MCF 10A (cell line): ENCODE measurements at regions not wholly inside any gene's neighbourhood (a gene's known extent, or its start where the extent isn't known, plus 50 kb on each side); places are given as distances from the start of the nearest gene placed in this dataset.

Source experiments
- BruUV-seq: library from RNA; stranded (reverse); fragments of 400-500 nt; replicated peaks from 2 replicates; lab custom pipeline; 2021; lab: Mats Ljungman, UMichigan
- CTCF ChIA-PET: fragments of 300-600 bp; sonication (Branson Sonifier 250); formaldehyde crosslinking; extraction: SDS; loops from one replicate; lab custom pipeline; 2021; ENCODE audit warnings: antibody characterized with exemption, inconsistent platforms; lab: Yijun Ruan, JAX
- POLR2A ChIA-PET: fragments of 300-600, 350-650 bp; sonication (Branson Sonifier 250); formaldehyde crosslinking; extraction: SDS; loops from one replicate; lab custom pipeline; 2020; ENCODE audit warnings: antibody characterized with exemption, inconsistent platforms; lab: Yijun Ruan, JAX
- DNase-seq: peaks from one replicate; pipeline ENCODE4 v3.0.0-alpha.2; 2018; ENCODE audit not compliant: unreplicated experiment
- H3K27ac Mint-ChIP-seq: one replicate; pipeline ENCODE4 v1.8.0; 2022; ENCODE audit warnings: mild to moderate bottlenecking, low read depth, mixed read lengths; ENCODE audit not compliant: unreplicated experiment
- H3K27me3 Mint-ChIP-seq: one replicate; pipeline ENCODE4 v1.8.0; 2022; ENCODE audit warnings: mixed read lengths; ENCODE audit not compliant: insufficient read depth, unreplicated experiment
- H3K36me3 Mint-ChIP-seq: one replicate; pipeline ENCODE4 v1.8.0; 2022; ENCODE audit warnings: mild to moderate bottlenecking, moderate library complexity, mixed read lengths; ENCODE audit not compliant: insufficient read depth, unreplicated experiment
- H3K4me1 Mint-ChIP-seq: one replicate; pipeline ENCODE4 v1.8.0; 2022; ENCODE audit warnings: mixed read lengths; ENCODE audit not compliant: insufficient read depth, unreplicated experiment
- H3K4me3 Mint-ChIP-seq: one replicate; pipeline ENCODE4 v1.8.0; 2022; ENCODE audit warnings: mild to moderate bottlenecking, moderate library complexity, mixed read lengths; ENCODE audit not compliant: unreplicated experiment
- H3K9me3 Mint-ChIP-seq: one replicate; pipeline ENCODE4 v1.8.0; 2022; ENCODE audit warnings: mixed read lengths; ENCODE audit not compliant: unreplicated experiment
- intact Hi-C: fragments of 100-400 bp; cut with micrococcal nuclease; formaldehyde crosslinking; loops from 2 replicates; pipeline ENCODE4 v1.14.1; 2022
- TF ChIP-seq, protein P1 (sequence below): fragments of 200-600 bp; IDR thresholded peaks from one replicate; pipeline ENCODE4 v1.8.0; 2022; ENCODE audit warnings: antibody characterized with exemption, mild to moderate bottlenecking; ENCODE audit not compliant: unreplicated experiment

DNA sequence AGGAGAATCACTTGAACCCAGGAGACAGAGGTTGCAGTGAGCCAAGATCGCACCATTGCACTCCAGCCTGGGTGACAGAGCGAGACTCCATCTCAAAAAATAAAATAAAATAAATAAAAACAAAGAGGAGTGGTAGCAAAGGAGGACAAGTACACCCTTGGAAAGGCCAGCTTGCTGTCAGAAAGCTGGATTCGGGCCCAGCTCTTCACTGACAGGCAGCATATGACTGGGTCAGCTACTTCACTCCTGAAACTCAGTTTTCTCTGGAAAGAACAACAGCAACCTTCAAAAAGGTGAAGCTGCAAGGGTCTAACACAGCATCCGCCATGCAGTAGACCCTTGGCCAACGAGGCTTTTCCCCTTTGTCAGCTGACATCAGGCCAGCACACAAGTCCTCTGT lies 156.0 kb upstream of the TIAM1 start:
- Mint-ChIP-seq H3K27me3 (no peaks in the 10 kb centered on the region), H3K36me3 (no peaks in the 10 kb centered on the region), H3K4me1 (peaks cover 4% of the 10 kb centered on the region), H3K27ac (no peak overlapping the region), H3K9me3 (no peaks in the 10 kb centered on the region), H3K4me3 (no peak overlapping the region)
- DNase-seq: no peak
- intact Hi-C loops: no loop called here
- ChIA-PET CTCF (interaction anchor here (0.6 to 1.6 kb wide), 2 partner anchors 81 to 298 kb away, joined by 3 to 10 read pairs; no protein-coding TSS in a partner anchor), POLR2A (no interaction called here)
- BruUV-seq: no TSS peak
- TF ChIP-seq, protein P1, sequence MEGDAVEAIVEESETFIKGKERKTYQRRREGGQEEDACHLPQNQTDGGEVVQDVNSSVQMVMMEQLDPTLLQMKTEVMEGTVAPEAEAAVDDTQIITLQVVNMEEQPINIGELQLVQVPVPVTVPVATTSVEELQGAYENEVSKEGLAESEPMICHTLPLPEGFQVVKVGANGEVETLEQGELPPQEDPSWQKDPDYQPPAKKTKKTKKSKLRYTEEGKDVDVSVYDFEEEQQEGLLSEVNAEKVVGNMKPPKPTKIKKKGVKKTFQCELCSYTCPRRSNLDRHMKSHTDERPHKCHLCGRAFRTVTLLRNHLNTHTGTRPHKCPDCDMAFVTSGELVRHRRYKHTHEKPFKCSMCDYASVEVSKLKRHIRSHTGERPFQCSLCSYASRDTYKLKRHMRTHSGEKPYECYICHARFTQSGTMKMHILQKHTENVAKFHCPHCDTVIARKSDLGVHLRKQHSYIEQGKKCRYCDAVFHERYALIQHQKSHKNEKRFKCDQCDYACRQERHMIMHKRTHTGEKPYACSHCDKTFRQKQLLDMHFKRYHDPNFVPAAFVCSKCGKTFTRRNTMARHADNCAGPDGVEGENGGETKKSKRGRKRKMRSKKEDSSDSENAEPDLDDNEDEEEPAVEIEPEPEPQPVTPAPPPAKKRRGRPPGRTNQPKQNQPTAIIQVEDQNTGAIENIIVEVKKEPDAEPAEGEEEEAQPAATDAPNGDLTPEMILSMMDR: no peak

- Mint-ChIP-seq H3K27me3 (no peaks in the 10 kb centered on the region), H3K4me3 (no peak overlapping the region), H3K9me3 (no peaks in the 10 kb centered on the region), H3K4me1 (peaks cover 4% of the 10 kb centered on the region), H3K36me3 (no peaks in the 10 kb centered on the region), H3K27ac (no peak overlapping the region)
- intact Hi-C loops: no loop called here
- no TSS peak for BruUV-seq
- DNase-seq: no peak
- TF ChIP-seq, protein P1: no peak
- ChIA-PET POLR2A (no interaction called here), CTCF (interaction anchor here (0.9 kb wide), 1 partner anchor 56 kb away, joined by 4 read pairs; no protein-coding TSS in a partner anchor)
Measured at GRCh38 chr21:31498985-31499384, 154.9 kb upstream of the TIAM1 start.

DNA sequence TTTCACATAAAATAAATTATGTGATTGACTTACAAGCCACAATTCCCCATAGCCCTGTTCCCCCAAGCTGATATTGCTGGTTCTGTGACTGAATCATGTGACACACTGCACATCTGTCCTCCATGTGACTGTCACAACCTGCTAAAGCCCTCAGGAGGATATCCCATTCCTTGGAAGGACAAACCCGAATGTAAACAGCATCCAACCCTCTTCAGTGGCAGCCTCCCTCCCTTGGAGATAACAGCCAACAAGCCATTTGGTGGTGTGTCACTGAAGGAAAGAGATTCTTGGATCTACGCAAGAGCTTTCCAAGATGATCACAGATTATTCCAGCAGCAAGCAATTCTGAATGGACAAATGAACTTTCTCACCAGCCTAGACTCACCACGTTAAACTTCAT lies 153.9 kb upstream of the TIAM1 start:
- no peaks in the 10 kb centered on the region for H3K27me3 Mint-ChIP-seq
- H3K4me1 Mint-ChIP-seq: peaks cover 4% of the 10 kb centered on the region
- H3K9me3 Mint-ChIP-seq: no peaks in the 10 kb centered on the region
- BruUV-seq: no TSS peak
- ChIA-PET CTCF (interaction anchor here (0.5 to 0.7 kb wide), 2 partner anchors 15 to 1040 kb away, joined by 3 to 4 read pairs; no protein-coding TSS in a partner anchor), POLR2A (no interaction called here)
- H3K27ac Mint-ChIP-seq: no peak overlapping the region
- TF ChIP-seq, protein P1: no peak
- no peaks in the 10 kb centered on the region for H3K36me3 Mint-ChIP-seq
- intact Hi-C loops: no loop called here
- H3K4me3 Mint-ChIP-seq: no peak overlapping the region
- DNase-seq: no peak

GRCh38 chr21:31493350-31493880 lies 149.4 kb upstream of the TIAM1 start:
- H3K4me1 Mint-ChIP-seq: peaks cover 4% of the 10 kb centered on the region
- H3K27ac Mint-ChIP-seq: no peak overlapping the region
- TF ChIP-seq, protein P1: no peak
- intact Hi-C loops: no loop called here
- DNase-seq: no peak
- H3K4me3 Mint-ChIP-seq: no peak overlapping the region
- CTCF ChIA-PET: interaction anchor here (0.6 to 0.9 kb wide), 4 partner anchors 10 to 376 kb away, joined by 3 to 4 read pairs (median 3); no protein-coding TSS in a partner anchor
- no peaks in the 10 kb centered on the region for H3K27me3 Mint-ChIP-seq
- H3K9me3 Mint-ChIP-seq: no peaks in the 10 kb centered on the region
- no TSS peak for BruUV-seq
- POLR2A ChIA-PET: no interaction called here
- H3K36me3 Mint-ChIP-seq: no peaks in the 10 kb centered on the region
